MM.1S (cell line): ENCODE measurements at regions not wholly inside any gene's neighbourhood (a gene's known extent, or its start where the extent isn't known, plus 50 kb on each side); places are given as distances from the start of the nearest gene placed in this dataset.

Experiments used
- DNase-seq: peaks from one replicate; pipeline ENCODE4 v3.0.0-alpha.2; 2015
- H2AFZ ChIP-seq: fragments of 300-600 bp; sonication (generic); 2 replicates; pipeline ENCODE4 v1.6.0; 2016; ENCODE audit warnings: antibody characterized with exemption, low read length
- H3F3A ChIP-seq: fragments of 300-600 bp; sonication (generic); 2 replicates; pipeline ENCODE4 v1.6.1; 2016; ENCODE audit warnings: mild to moderate bottlenecking, antibody characterized with exemption, low read length, moderate library complexity, mixed read lengths; ENCODE audit not compliant: insufficient read depth
- H3K27ac ChIP-seq: fragments of 300-600 bp; sonication (generic); 2 replicates; pipeline ENCODE4 v1.5.1; 2016; ENCODE audit warnings: mild to moderate bottlenecking, low read length
- H3K27me3 ChIP-seq: fragments of 300-600 bp; sonication (generic); replicated peaks from 2 replicates; pipeline ENCODE4 v1.6.0; 2016; ENCODE audit warnings: low read length; ENCODE audit not compliant: insufficient read depth
- H3K36me3 ChIP-seq: fragments of 300-600 bp; sonication (generic); replicated peaks from 2 replicates; pipeline ENCODE4 v1.6.1; 2016; ENCODE audit warnings: mild to moderate bottlenecking, low read length, mixed read lengths; ENCODE audit not compliant: insufficient read depth
- H3K4me1 ChIP-seq: fragments of 300-600 bp; sonication (generic); 2 replicates; pipeline ENCODE4 v1.6.1; 2016; ENCODE audit warnings: low read length, mixed read lengths
- H3K4me2 ChIP-seq: fragments of 300-600 bp; sonication (generic); 2 replicates; pipeline ENCODE4 v1.6.0; 2016; ENCODE audit warnings: low read depth, low read length
- H3K4me3 ChIP-seq: fragments of 300-600 bp; sonication (generic); 2 replicates; pipeline ENCODE4 v1.5.1; 2016; ENCODE audit warnings: low read length, mixed read lengths
- H3K79me2 ChIP-seq: fragments of 300-600 bp; sonication (generic); 2 replicates; pipeline ENCODE4 v1.6.1; 2016; ENCODE audit warnings: mixed run types, low read length, mixed read lengths
- H3K9ac ChIP-seq: fragments of 300-600 bp; sonication (generic); 2 replicates; pipeline ENCODE4 v1.6.1; 2016; ENCODE audit warnings: low read length, mixed read lengths
- H3K9me2 ChIP-seq: fragments of 300-600 bp; sonication (generic); replicated peaks from 2 replicates; pipeline ENCODE4 v1.6.1; 2016; ENCODE audit warnings: mild to moderate bottlenecking, low read length, mixed read lengths; ENCODE audit not compliant: insufficient read depth
- H3K9me3 ChIP-seq: fragments of 300-600 bp; sonication (generic); replicated peaks from 2 replicates; pipeline ENCODE4 v1.6.1; 2016; ENCODE audit warnings: mild to moderate bottlenecking, low read length, mixed read lengths; ENCODE audit not compliant: insufficient read depth
- H4K20me1 ChIP-seq: fragments of 300-600 bp; sonication (generic); 2 replicates; pipeline ENCODE4 v1.6.1; 2016; ENCODE audit warnings: mild to moderate bottlenecking, low read length, moderate library complexity, mixed read lengths; ENCODE audit not compliant: insufficient read depth
- EZH2 ChIP-seq: fragments of 300-600 bp; sonication (generic); optimal IDR thresholded peaks from 2 replicates; pipeline ENCODE3; 2017; ENCODE audit warnings: low read depth, mild to moderate bottlenecking, antibody characterized with exemption, low read length, mixed read lengths
- EZH2phosphoT487 ChIP-seq: fragments of 300-600 bp; sonication (generic); IDR thresholded peaks from 2 replicates; pipeline ENCODE4 v1.6.1; 2018; ENCODE audit warnings: antibody characterized with exemption, low read length
- TF ChIP-seq, protein P1 (sequence below): fragments of 300-600 bp; sonication (generic); IDR thresholded peaks from 2 replicates; pipeline ENCODE4 v1.5.1; 2016; ENCODE audit warnings: antibody characterized with exemption, low read length, mixed read lengths

GRCh38 chr17:77426676-77427386, 286.1 kb downstream of the SEC14L1 start:
- no peak overlapping the region for H3K4me2 ChIP-seq
- DNase-seq: no peak
- no peaks in the 10 kb centered on the region for H3K9me2 ChIP-seq
- no peaks in the 10 kb centered on the region for H4K20me1 ChIP-seq
- H3K9ac ChIP-seq: no peak overlapping the region
- H3K4me3 ChIP-seq: no peak overlapping the region
- H2AFZ ChIP-seq: no peak overlapping the region
- no peaks in the 10 kb centered on the region for H3K27me3 ChIP-seq
- no peak for TF ChIP-seq EZH2
- TF ChIP-seq, protein P1, sequence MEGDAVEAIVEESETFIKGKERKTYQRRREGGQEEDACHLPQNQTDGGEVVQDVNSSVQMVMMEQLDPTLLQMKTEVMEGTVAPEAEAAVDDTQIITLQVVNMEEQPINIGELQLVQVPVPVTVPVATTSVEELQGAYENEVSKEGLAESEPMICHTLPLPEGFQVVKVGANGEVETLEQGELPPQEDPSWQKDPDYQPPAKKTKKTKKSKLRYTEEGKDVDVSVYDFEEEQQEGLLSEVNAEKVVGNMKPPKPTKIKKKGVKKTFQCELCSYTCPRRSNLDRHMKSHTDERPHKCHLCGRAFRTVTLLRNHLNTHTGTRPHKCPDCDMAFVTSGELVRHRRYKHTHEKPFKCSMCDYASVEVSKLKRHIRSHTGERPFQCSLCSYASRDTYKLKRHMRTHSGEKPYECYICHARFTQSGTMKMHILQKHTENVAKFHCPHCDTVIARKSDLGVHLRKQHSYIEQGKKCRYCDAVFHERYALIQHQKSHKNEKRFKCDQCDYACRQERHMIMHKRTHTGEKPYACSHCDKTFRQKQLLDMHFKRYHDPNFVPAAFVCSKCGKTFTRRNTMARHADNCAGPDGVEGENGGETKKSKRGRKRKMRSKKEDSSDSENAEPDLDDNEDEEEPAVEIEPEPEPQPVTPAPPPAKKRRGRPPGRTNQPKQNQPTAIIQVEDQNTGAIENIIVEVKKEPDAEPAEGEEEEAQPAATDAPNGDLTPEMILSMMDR: no peak
- TF ChIP-seq EZH2phosphoT487: no peak
- H3K27ac ChIP-seq: no peak overlapping the region
- peaks cover 93% of the 10 kb centered on the region for H3K79me2 ChIP-seq
- no peaks in the 10 kb centered on the region for H3K4me1 ChIP-seq
- no peaks in the 10 kb centered on the region for H3F3A ChIP-seq
- H3K9me3 ChIP-seq: no peaks in the 10 kb centered on the region
- H3K36me3 ChIP-seq: no peaks in the 10 kb centered on the region

GRCh38 chr17:77427391-77427991, 286.7 kb downstream of the SEC14L1 start:
- TF ChIP-seq, protein P1: no peak
- TF ChIP-seq EZH2 (no peak), EZH2phosphoT487 (no peak)
- Histone ChIP-seq H4K20me1 (no peaks in the 10 kb centered on the region), H3F3A (no peaks in the 10 kb centered on the region), H3K4me2 (no peak overlapping the region), H3K79me2 (peaks cover 94% of the 10 kb centered on the region), H3K9me3 (no peaks in the 10 kb centered on the region), H3K9me2 (no peaks in the 10 kb centered on the region), H3K4me1 (no peaks in the 10 kb centered on the region), H3K9ac (no peak overlapping the region), H3K36me3 (no peaks in the 10 kb centered on the region), H3K27ac (no peak overlapping the region), H2AFZ (no peak overlapping the region), H3K27me3 (no peaks in the 10 kb centered on the region), H3K4me3 (no peak overlapping the region)
- DNase-seq: no peak

DNA sequence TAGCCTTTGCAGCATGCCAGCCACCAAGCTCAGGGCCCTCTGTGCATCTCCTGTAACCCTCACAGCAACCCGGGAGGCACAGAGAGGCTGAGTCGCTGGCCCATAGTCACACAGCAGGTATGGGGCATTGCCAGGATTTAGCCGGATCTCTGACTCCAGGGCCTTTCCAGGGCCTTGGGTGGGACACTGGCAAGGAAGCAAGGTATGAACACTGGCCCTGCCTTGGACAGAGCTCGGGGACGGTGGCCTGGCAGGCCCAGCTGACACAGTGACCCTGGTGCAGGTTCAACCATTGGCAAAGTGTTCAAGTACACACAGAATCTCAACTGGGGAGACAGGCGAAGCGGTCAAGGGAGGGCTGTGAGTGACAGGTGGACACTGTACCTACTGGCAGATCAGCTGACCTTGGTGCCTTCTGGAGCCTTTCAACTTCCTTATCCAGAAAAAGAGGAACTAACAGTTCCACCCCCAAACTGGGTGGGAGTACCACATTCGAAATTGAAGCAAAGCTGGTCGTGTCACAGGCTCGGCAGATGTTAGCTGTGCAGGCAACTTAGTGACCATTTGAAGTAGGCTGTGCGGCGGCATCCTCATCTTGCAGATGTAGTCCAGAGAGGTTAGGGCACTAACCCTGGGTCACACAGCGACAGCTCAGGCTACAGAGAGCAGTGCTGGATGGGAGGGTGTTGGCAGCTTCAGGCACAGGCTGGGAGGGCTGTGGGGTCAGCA, 287.4 kb downstream of the SEC14L1 start:
- Histone ChIP-seq H3K9ac (no peak overlapping the region), H3K4me3 (no peak overlapping the region), H3K4me1 (no peaks in the 10 kb centered on the region), H2AFZ (no peak overlapping the region), H3K27ac (no peak overlapping the region), H4K20me1 (no peaks in the 10 kb centered on the region), H3K36me3 (no peaks in the 10 kb centered on the region), H3K79me2 (peaks cover 98% of the 10 kb centered on the region), H3K4me2 (no peak overlapping the region), H3F3A (no peaks in the 10 kb centered on the region), H3K9me3 (no peaks in the 10 kb centered on the region), H3K9me2 (no peaks in the 10 kb centered on the region), H3K27me3 (no peaks in the 10 kb centered on the region)
- TF ChIP-seq, protein P1: no peak
- no peak for TF ChIP-seq EZH2
- TF ChIP-seq EZH2phosphoT487: no peak
- DNase-seq: no peak
